ENCODE measurements at regions not wholly inside any gene's neighbourhood (a gene's known extent, or its start where the extent isn't known, plus 50 kb on each side); places are given as distances from the start of the nearest gene placed in this dataset.
A peak's percentile ranks its signal among the peaks of the same experiment; 100 is the strongest.

DNA sequence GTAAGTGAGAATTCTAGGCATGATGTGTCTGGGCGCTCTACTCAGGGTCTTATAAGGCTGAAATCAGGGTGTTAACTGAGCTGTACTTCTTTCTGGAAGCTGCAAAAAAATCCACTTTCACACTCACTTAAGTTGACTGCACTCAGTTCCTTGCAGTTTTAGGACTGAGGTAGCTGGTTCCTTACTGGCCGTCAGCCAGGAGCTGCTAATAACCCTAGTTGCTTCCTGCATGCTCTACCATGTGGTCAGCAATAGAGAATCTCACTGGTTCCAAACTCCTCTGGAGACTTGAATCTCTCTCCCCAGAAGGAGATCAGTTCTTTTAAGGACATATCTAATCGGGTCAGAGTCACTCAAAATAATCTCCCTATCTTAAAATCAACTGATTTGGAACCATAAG, 911.2 kb downstream of the EFNA5 start:
- no peaks in the 10 kb centered on the region for H3K36me3 ChIP-seq (ENCODE audit: control insufficient read depth in 2 of 2, insufficient read depth in 1 of 2, low read length in 2 of 2)
- ChIA-PET POLR2A (no interaction called here), CTCF (no interaction called here)
- H3K27ac ChIP-seq (ENCODE audit: extremely low read depth, low read depth, low read length), result no peak overlapping the region
- no peaks in the 10 kb centered on the region for H3K4me1 ChIP-seq (ENCODE audit: control insufficient read depth, insufficient read depth, low read length)
- TF ChIP-seq, protein P1, sequence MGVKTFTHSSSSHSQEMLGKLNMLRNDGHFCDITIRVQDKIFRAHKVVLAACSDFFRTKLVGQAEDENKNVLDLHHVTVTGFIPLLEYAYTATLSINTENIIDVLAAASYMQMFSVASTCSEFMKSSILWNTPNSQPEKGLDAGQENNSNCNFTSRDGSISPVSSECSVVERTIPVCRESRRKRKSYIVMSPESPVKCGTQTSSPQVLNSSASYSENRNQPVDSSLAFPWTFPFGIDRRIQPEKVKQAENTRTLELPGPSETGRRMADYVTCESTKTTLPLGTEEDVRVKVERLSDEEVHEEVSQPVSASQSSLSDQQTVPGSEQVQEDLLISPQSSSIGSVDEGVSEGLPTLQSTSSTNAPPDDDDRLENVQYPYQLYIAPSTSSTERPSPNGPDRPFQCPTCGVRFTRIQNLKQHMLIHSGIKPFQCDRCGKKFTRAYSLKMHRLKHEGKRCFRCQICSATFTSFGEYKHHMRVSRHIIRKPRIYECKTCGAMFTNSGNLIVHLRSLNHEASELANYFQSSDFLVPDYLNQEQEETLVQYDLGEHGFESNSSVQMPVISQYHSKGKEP (tag by site-specific recombination; IDR thresholded peaks at IDR 0.05), result 0 out of 2 replicates have a peak, but pooled peaks have one; percentile 21
- no peak for TF ChIP-seq ZNF600 (tag by site-specific recombination; IDR thresholded peaks at IDR 0.05)
- H3K4me3 ChIP-seq (ENCODE audit: low read depth, low read length), result no peak overlapping the region
- no peaks in the 10 kb centered on the region for H3K9me3 ChIP-seq (ENCODE audit: control insufficient read depth, insufficient read depth, low read depth, low read length)

DNA sequence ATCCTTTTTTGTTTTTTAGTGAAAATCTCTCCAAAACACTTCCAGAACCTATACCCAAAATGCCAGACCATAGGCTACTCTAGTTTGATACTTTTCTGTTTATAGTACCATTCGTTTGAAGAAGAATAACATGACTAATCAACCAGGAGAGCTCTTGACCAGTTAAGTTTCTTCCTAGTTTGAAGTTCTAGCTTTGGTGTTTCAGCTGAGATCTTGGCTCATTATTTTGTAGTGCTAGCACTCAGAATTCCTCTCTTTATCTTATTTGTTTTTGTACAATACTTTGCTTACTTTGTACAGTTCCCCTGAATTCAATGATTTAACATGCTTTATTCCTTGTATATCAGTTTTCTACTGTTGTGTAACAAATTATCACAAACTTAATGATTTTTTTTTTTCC, 911.6 kb downstream of the EFNA5 start:
- no peaks in the 10 kb centered on the region for H3K36me3 ChIP-seq (ENCODE audit: control insufficient read depth in 2 of 2, insufficient read depth in 1 of 2, low read length in 2 of 2)
- H3K9me3 ChIP-seq (ENCODE audit: control insufficient read depth, insufficient read depth, low read depth, low read length), result no peaks in the 10 kb centered on the region
- ChIA-PET CTCF (no interaction called here), POLR2A (no interaction called here)
- no peak for TF ChIP-seq GLIS1 (tag by site-specific recombination; IDR thresholded peaks at IDR 0.05)
- no peak for TF ChIP-seq ZNF561 (tag by site-specific recombination; IDR thresholded peaks at IDR 0.05; ENCODE audit: borderline replicate concordance)
- no peak for TF ChIP-seq ZNF621 (tag by site-specific recombination; IDR thresholded peaks at IDR 0.05)
- no peak for TF ChIP-seq ZSCAN23 (tag by site-specific recombination; IDR thresholded peaks at IDR 0.05)
- TF ChIP-seq, protein P2, sequence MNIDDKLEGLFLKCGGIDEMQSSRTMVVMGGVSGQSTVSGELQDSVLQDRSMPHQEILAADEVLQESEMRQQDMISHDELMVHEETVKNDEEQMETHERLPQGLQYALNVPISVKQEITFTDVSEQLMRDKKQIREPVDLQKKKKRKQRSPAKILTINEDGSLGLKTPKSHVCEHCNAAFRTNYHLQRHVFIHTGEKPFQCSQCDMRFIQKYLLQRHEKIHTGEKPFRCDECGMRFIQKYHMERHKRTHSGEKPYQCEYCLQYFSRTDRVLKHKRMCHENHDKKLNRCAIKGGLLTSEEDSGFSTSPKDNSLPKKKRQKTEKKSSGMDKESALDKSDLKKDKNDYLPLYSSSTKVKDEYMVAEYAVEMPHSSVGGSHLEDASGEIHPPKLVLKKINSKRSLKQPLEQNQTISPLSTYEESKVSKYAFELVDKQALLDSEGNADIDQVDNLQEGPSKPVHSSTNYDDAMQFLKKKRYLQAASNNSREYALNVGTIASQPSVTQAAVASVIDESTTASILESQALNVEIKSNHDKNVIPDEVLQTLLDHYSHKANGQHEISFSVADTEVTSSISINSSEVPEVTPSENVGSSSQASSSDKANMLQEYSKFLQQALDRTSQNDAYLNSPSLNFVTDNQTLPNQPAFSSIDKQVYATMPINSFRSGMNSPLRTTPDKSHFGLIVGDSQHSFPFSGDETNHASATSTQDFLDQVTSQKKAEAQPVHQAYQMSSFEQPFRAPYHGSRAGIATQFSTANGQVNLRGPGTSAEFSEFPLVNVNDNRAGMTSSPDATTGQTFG (tag by site-specific recombination; IDR thresholded peaks at IDR 0.05; ENCODE audit: borderline replicate concordance), result no peak
- TF ChIP-seq ZNF214 (tag by site-specific recombination; IDR thresholded peaks at IDR 0.05; ENCODE audit: borderline replicate concordance), result no peak
- no peak for TF ChIP-seq OVOL3 (tag by site-specific recombination; IDR thresholded peaks at IDR 0.05)
- no peak for TF ChIP-seq KLF9 (tag by site-specific recombination; IDR thresholded peaks at IDR 0.05; ENCODE audit: low read depth)
- no peak for TF ChIP-seq ZNF354C (tag by site-specific recombination; IDR thresholded peaks at IDR 0.05; ENCODE audit: borderline replicate concordance, low read depth)
- TF ChIP-seq, protein P3, sequence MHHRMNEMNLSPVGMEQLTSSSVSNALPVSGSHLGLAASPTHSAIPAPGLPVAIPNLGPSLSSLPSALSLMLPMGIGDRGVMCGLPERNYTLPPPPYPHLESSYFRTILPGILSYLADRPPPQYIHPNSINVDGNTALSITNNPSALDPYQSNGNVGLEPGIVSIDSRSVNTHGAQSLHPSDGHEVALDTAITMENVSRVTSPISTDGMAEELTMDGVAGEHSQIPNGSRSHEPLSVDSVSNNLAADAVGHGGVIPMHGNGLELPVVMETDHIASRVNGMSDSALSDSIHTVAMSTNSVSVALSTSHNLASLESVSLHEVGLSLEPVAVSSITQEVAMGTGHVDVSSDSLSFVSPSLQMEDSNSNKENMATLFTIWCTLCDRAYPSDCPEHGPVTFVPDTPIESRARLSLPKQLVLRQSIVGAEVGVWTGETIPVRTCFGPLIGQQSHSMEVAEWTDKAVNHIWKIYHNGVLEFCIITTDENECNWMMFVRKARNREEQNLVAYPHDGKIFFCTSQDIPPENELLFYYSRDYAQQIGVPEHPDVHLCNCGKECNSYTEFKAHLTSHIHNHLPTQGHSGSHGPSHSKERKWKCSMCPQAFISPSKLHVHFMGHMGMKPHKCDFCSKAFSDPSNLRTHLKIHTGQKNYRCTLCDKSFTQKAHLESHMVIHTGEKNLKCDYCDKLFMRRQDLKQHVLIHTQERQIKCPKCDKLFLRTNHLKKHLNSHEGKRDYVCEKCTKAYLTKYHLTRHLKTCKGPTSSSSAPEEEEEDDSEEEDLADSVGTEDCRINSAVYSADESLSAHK (tag by site-specific recombination; IDR thresholded peaks at IDR 0.05), result no peak
- TF ChIP-seq, protein P4, sequence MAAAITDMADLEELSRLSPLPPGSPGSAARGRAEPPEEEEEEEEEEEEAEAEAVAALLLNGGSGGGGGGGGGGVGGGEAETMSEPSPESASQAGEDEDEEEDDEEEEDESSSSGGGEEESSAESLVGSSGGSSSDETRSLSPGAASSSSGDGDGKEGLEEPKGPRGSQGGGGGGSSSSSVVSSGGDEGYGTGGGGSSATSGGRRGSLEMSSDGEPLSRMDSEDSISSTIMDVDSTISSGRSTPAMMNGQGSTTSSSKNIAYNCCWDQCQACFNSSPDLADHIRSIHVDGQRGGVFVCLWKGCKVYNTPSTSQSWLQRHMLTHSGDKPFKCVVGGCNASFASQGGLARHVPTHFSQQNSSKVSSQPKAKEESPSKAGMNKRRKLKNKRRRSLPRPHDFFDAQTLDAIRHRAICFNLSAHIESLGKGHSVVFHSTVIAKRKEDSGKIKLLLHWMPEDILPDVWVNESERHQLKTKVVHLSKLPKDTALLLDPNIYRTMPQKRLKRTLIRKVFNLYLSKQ (tag by site-specific recombination; IDR thresholded peaks at IDR 0.05; ENCODE audit: borderline replicate concordance), result no peak
- no peak for TF ChIP-seq MEIS1 (CRISPR knock-in tag; IDR thresholded peaks at IDR 0.05; ENCODE audit: borderline replicate concordance)
- no peak overlapping the region for H3K4me3 ChIP-seq (ENCODE audit: low read depth, low read length)
- no peak overlapping the region for H3K27ac ChIP-seq (ENCODE audit: extremely low read depth, low read depth, low read length)
- no peaks in the 10 kb centered on the region for H3K4me1 ChIP-seq (ENCODE audit: control insufficient read depth, insufficient read depth, low read length)

All from HEK293 (cell line).